ENCODE measurements at regions not wholly inside any gene's neighbourhood (a gene's known extent, or its start where the extent isn't known, plus 50 kb on each side); places are given as distances from the start of the nearest gene placed in this dataset.
"Not testable (repeated sequence)": the region's sequence is repeated elsewhere in the genome, so short reads cannot be mapped to it uniquely, and the experiment has no call there.

DNA sequence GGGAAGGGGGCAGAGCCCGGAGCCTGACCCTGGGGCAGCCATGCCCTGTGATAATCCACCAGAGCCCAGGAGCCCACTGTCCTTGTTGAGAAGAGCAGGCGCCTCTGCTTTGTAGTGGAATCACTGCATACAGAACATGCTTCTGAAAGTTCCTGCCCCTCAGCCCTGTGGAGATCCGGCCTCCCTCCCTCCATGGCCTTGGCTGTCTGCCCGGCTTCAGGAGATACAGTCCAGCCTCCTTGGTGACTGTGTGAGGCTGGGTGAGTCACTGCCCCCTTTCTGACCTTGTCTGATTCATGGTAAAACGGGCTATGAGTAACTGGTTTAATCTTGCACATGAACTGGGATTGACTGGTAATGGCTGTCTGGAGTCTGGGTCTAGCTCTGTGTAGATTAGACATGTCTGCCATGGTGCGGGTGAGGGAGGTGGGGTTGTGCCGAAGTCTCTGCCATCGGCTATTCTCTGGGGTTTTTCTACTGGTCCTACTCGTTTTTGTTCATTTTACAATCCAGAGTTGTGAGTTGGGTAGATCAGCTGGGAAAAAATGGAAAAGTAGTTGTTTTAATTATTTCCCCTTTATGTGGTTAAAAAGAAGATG is 141.2 kb downstream of the NPIPB11 start:
- not testable (repeated sequence) for TF ChIP-seq PML (IDR thresholded peaks at IDR 0.05; ENCODE audit: low read length); SIN3A (IDR thresholded peaks at IDR 0.05; ENCODE audit: low read depth, low read length); BCLAF1 (IDR thresholded peaks at IDR 0.05); RAD21 (IDR thresholded peaks at IDR 0.05; ENCODE audit: insufficient read depth, low read depth, low read length)
- TF ChIP-seq, protein P1, sequence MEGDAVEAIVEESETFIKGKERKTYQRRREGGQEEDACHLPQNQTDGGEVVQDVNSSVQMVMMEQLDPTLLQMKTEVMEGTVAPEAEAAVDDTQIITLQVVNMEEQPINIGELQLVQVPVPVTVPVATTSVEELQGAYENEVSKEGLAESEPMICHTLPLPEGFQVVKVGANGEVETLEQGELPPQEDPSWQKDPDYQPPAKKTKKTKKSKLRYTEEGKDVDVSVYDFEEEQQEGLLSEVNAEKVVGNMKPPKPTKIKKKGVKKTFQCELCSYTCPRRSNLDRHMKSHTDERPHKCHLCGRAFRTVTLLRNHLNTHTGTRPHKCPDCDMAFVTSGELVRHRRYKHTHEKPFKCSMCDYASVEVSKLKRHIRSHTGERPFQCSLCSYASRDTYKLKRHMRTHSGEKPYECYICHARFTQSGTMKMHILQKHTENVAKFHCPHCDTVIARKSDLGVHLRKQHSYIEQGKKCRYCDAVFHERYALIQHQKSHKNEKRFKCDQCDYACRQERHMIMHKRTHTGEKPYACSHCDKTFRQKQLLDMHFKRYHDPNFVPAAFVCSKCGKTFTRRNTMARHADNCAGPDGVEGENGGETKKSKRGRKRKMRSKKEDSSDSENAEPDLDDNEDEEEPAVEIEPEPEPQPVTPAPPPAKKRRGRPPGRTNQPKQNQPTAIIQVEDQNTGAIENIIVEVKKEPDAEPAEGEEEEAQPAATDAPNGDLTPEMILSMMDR (IDR thresholded peaks at IDR 0.05 in 2 of 3, conservative IDR thresholded peaks at IDR 0.05 in 1 of 3; ENCODE audit: control insufficient read depth in 2 of 3, extremely low read depth in 1 of 3, insufficient read depth in 1 of 3, low read depth in 3 of 3, low read length in 3 of 3), result not testable (repeated sequence)

All from GM12878 (cell line).